NT2/D1 (cell line): ENCODE measurements at regions not wholly inside any gene's neighbourhood (a gene's known extent, or its start where the extent isn't known, plus 50 kb on each side); places are given as distances from the start of the nearest gene placed in this dataset.

Experiments used
- SUZ12 ChIP-seq: IDR thresholded peaks from 2 replicates; pipeline ENCODE4 v1.6.1; 2011; ENCODE audit not compliant: insufficient read length, insufficient read depth; ENCODE audit errors: extremely low read depth
- YY1 ChIP-seq: IDR thresholded peaks from 2 replicates; pipeline ENCODE4 v1.6.1; 2011; ENCODE audit not compliant: insufficient read length, insufficient read depth

GRCh38 chr5:15233566-15233965 lies 266.4 kb upstream of the FBXL7 start:
- TF ChIP-seq SUZ12 (no peak), YY1 (no peak)
